ENCODE measurements at regions not wholly inside any gene's neighbourhood (a gene's known extent, or its start where the extent isn't known, plus 50 kb on each side); places are given as distances from the start of the nearest gene placed in this dataset.
"Not testable (repeated sequence)": the region's sequence is repeated elsewhere in the genome, so short reads cannot be mapped to it uniquely, and the experiment has no call there.

DNA sequence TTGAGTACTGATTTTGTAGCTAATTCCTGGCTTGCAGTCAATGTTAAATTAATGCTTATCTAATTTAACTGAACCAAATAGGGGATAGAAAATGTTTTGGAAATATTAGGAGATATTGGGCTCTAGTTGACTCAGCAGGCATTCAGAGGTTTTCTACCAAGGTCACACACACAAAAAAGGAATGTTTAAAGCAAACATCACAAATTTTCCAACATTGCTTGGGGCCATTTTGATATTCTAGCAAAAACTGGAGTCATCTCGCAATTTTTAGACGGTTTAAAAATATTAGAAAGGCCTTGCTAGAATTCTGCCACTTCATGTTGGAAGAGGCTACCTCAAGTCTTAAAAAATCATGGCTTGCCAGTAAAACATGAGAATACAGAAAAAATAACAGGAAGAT, 2082.1 kb upstream of the RAG2 start:
- Mint-ChIP-seq H3K4me1 (no peaks in the 10 kb centered on the region), H3K4me3 (no peak overlapping the region), H3K9me3 (peaks cover 6% of the 10 kb centered on the region), H3K36me3 (no peaks in the 10 kb centered on the region), H3K27ac (no peak overlapping the region), H3K27me3 (no peaks in the 10 kb centered on the region)
- DNase-seq (ENCODE audit: low spot score in 2 of 2) (no peak), ATAC-seq (ENCODE audit: low read depth) (no peak)

DNA sequence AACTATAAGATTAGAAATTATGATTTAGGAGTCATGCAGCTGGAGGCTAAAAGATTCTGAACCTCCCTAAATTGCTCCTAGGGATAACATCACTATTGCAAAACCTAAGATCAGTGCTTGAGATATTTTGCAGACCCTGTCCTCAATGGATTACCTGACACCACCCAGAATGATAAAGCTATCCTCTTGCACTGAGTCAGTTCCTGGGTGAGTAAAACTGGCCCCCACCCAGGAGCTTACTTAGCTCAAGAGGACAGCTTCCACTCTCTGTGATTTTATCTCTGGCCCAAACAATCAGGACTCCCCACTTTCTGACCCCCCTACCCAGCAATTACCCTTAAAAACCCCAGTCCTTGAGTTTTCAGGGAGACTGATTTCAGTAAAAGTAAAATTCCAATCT, 2074.4 kb upstream of the RAG2 start:
- H3K9me3 Mint-ChIP-seq, result peaks cover 13% of the 10 kb centered on the region
- DNase-seq (ENCODE audit: low spot score in 2 of 2) (no peak), ATAC-seq (ENCODE audit: low read depth) (no peak)
- no peak overlapping the region for H3K4me3 Mint-ChIP-seq
- no peaks in the 10 kb centered on the region for H3K27me3 Mint-ChIP-seq
- H3K4me1 Mint-ChIP-seq, result no peaks in the 10 kb centered on the region
- no peaks in the 10 kb centered on the region for H3K36me3 Mint-ChIP-seq
- H3K27ac Mint-ChIP-seq, result no peak overlapping the region

DNA sequence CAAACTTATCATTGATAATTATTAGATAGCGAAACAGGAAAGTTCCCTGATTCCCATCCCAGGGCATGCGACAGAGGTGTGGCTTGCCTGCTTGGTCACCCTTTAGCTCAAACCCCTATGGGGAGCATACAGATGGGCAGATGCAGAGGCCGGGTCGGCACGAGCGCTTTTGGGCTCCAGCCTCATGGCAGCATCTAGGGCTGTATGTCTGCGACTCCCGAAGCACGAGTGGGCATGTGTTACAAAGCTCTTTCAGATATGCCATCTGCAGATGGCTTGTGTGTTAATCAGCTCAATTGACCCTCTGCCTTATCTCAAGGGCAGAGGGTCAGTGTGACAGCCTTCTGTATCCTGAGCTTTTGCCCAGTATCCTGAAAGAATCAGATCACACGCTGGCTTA, 2069.3 kb upstream of the RAG2 start:
- Mint-ChIP-seq H3K27me3 (no peaks in the 10 kb centered on the region), H3K4me3 (no peak overlapping the region), H3K27ac (no peak overlapping the region), H3K4me1 (no peaks in the 10 kb centered on the region), H3K36me3 (no peaks in the 10 kb centered on the region), H3K9me3 (peaks cover 3% of the 10 kb centered on the region)
- no peak for ATAC-seq (ENCODE audit: low read depth)
- DNase-seq (ENCODE audit: low spot score in 2 of 2), result no peak

DNA sequence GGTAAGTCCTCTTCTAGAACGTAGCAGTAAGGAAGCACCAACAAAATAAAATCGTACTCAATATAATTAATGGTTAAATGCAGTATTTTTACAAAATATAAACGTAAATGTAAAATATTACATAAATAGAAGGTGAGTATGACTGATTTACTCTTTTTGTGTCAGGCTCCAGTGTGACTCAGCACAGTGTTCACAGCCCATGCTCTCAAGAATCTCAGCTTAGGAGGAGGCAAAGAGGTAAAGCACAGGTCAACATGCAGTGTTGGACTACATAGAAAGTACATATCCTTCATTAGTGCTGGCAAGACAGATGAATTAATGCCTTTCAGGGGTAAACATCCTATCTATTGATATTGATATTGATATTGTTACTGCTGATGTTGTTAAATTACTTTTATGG, 2050.6 kb upstream of the RAG2 start:
- H3K36me3 Mint-ChIP-seq, result no peaks in the 10 kb centered on the region
- H3K4me1 Mint-ChIP-seq, result no peaks in the 10 kb centered on the region
- peaks cover 2% of the 10 kb centered on the region for H3K9me3 Mint-ChIP-seq
- no peak for ATAC-seq (ENCODE audit: low read depth)
- H3K27me3 Mint-ChIP-seq, result no peaks in the 10 kb centered on the region
- no peak overlapping the region for H3K4me3 Mint-ChIP-seq
- DNase-seq (ENCODE audit: low spot score in 2 of 2), result no peak
- no peak overlapping the region for H3K27ac Mint-ChIP-seq

DNA sequence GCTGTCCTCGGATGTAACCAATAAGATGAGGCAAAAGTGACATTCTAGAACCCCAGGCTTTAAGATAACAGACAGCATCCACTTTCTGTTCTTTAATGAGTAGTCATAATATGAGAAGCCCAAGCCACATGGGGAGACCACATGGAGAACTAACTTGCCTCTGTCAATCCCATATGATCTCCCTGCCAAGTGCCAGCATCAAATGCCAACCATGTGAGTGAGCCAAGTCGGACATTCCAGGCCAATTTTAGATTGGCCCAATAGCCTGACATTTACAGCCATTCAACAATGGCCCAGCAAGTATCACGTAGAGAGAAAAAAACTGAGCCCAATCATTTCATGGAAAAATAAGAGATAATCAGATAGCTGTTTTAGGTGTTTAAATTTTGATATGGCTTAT, 2048.3 kb upstream of the RAG2 start:
- no peak overlapping the region for H3K4me3 Mint-ChIP-seq
- no peaks in the 10 kb centered on the region for H3K36me3 Mint-ChIP-seq
- no peaks in the 10 kb centered on the region for H3K27me3 Mint-ChIP-seq
- DNase-seq (ENCODE audit: low spot score in 2 of 2) (no peak), ATAC-seq (ENCODE audit: low read depth) (no peak)
- no peaks in the 10 kb centered on the region for H3K4me1 Mint-ChIP-seq
- H3K27ac Mint-ChIP-seq, result no peak overlapping the region
- H3K9me3 Mint-ChIP-seq, result peaks cover 3% of the 10 kb centered on the region

DNA sequence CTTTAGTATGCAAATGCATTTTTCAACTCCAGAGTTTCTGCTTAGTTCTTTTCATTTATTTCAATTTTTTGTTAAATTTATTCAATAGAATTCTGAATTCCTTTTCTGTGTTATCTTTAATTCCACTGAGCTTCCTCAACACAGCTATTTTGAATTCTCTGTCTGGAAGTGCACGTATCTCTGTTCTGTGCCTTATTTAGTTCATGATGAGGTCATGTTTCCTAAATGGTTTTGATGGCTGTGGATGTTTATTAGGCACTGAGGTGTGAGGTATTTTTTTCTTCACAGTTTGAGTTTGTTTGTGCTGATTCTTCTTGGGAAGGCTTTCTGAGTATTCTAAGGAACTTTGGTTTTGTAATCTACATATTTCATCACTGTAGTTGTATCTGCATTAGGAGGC, 2042.8 kb upstream of the RAG2 start:
- DNase-seq (ENCODE audit: low spot score in 2 of 2) (no peak), ATAC-seq (ENCODE audit: low read depth) (no peak)
- Mint-ChIP-seq H3K27ac (no peak overlapping the region), H3K9me3 (peaks cover 18% of the 10 kb centered on the region), H3K36me3 (no peaks in the 10 kb centered on the region), H3K4me1 (no peaks in the 10 kb centered on the region), H3K27me3 (no peaks in the 10 kb centered on the region), H3K4me3 (no peak overlapping the region)

DNA sequence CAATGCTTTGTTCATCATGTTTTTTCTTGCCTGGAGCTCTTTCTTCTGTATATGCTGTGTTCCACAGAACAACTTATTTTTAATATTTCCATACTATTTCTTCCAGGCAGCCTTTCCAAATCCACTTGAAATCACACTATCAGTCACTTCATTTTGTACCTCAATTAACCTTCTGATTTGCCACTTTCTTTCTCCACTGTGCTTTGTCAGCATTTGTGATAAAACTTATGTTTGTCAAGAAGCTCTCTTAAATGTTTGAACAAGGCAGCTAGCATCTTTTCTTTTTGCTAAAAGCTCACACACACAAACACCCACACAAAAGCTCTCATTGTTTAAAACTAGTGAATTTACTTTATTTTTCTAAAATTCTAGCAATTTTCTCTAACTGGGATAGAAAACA, 2014.7 kb upstream of the RAG2 start:
- H3K27ac Mint-ChIP-seq, result no peak overlapping the region
- H3K4me1 Mint-ChIP-seq, result no peaks in the 10 kb centered on the region
- peaks cover 13% of the 10 kb centered on the region for H3K9me3 Mint-ChIP-seq
- no peak for DNase-seq (ENCODE audit: low spot score in 2 of 2)
- H3K27me3 Mint-ChIP-seq, result no peaks in the 10 kb centered on the region
- H3K36me3 Mint-ChIP-seq, result no peaks in the 10 kb centered on the region
- no peak for ATAC-seq (ENCODE audit: low read depth)
- no peak overlapping the region for H3K4me3 Mint-ChIP-seq

DNA sequence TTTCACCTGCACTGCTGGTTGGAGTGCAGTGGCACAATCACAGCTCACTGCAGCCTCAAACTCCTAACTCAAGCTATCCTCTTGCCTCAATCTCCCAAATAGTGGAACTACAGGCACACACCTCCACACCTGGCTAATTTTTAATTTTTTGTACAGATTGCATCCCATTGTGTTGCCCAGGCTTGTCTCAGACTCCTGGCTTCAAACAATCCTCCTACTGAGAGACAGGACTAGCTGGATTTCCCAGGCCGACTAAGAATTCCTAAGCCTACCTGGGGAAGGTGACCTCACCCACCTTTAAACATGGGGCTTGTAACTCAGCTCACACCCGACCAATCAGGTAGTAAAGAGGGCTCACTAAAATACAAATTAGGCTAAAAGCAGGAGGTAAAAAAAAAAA, 2003.3 kb upstream of the RAG2 start:
- H3K9me3 Mint-ChIP-seq; H3K27ac Mint-ChIP-seq; H3K27me3 Mint-ChIP-seq; H3K4me3 Mint-ChIP-seq; H3K4me1 Mint-ChIP-seq; DNase-seq (ENCODE audit: low spot score in 2 of 2); H3K36me3 Mint-ChIP-seq; ATAC-seq (ENCODE audit: low read depth): not testable (repeated sequence)

DNA sequence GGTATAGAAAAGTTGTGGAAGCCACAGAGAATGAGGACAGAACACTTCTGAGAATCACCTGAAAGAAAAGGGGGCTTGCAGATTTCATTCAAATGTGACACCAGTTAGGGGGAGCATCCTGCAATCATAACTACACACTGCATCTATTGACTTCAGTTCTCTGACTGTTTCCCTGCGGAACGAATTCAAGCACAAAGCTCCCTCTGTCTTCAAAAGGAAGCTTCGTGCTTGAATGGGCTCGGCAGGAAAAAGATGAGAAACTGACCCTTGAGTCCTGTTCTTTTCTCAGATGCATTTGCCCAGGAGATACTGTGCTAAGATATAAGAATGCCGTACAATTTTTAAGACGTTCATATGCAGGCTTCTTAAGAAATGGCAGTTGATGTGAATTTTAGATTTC, 2000.4 kb upstream of the RAG2 start:
- DNase-seq (ENCODE audit: low spot score in 2 of 2) (no peak), ATAC-seq (ENCODE audit: low read depth) (no peak)
- H3K9me3 Mint-ChIP-seq, result peaks cover 2% of the 10 kb centered on the region
- no peaks in the 10 kb centered on the region for H3K4me1 Mint-ChIP-seq
- H3K4me3 Mint-ChIP-seq, result no peak overlapping the region
- no peak overlapping the region for H3K27ac Mint-ChIP-seq
- no peaks in the 10 kb centered on the region for H3K36me3 Mint-ChIP-seq
- no peaks in the 10 kb centered on the region for H3K27me3 Mint-ChIP-seq

DNA sequence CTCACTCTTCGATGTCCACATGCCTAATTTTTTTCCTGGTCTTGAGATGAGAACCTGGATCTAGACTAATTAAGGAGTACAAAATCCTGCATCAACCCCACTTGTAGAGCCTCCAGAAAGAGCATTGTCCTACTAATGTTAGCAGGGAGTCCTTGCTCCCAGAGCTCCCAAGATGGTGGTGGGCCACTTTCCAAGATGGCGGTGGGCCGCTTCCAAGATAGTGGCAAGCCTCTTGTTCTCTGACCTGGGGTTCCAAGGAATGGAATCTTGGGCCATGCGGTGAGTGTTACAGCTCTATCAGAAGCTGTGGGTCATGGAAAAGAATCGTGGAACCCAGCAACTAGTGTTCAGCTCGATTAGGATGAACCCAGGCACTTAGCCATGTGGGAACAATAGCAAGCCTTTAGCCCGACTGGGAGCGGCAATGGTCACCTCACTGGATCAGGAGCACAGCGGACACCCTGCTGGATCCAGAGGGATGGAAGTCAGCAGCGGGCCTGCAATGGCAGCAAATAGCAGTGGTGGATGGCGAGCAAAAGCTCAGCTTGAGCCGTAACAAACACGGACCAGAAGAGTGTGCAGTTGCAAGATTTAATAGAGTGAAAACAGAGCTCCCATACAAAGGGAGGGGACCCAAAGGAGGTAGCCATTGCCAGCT, 1997.5 kb upstream of the RAG2 start:
- H3K9me3 Mint-ChIP-seq; H3K27ac Mint-ChIP-seq; DNase-seq (ENCODE audit: low spot score in 2 of 2); H3K4me1 Mint-ChIP-seq; H3K4me3 Mint-ChIP-seq; H3K36me3 Mint-ChIP-seq; H3K27me3 Mint-ChIP-seq; ATAC-seq (ENCODE audit: low read depth): not testable (repeated sequence)

DNA sequence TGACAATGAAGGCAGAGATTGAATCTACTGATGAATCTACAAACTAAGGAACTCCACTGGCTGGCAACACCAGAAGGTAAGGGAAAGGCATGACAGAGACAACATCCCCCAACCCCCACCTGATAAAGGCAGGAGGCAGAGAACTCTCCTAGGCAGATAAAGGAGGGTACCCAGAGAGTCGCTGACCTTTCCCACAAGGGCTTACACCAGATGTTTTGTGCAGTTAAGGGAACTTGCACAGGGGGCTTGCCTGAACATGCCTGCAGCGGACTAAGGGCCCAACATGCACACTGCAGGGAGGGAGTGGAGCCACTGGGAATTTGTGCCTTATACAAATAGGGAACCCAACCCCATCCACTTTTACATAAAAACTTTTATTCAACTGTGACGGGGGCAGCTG, 1996.9 kb upstream of the RAG2 start:
- Mint-ChIP-seq H3K9me3 (no peaks in the 10 kb centered on the region), H3K27ac (no peak overlapping the region), H3K36me3 (no peaks in the 10 kb centered on the region), H3K27me3 (no peaks in the 10 kb centered on the region), H3K4me1 (no peaks in the 10 kb centered on the region), H3K4me3 (no peak overlapping the region)
- ATAC-seq (ENCODE audit: low read depth) (no peak), DNase-seq (ENCODE audit: low spot score in 2 of 2) (no peak)

DNA sequence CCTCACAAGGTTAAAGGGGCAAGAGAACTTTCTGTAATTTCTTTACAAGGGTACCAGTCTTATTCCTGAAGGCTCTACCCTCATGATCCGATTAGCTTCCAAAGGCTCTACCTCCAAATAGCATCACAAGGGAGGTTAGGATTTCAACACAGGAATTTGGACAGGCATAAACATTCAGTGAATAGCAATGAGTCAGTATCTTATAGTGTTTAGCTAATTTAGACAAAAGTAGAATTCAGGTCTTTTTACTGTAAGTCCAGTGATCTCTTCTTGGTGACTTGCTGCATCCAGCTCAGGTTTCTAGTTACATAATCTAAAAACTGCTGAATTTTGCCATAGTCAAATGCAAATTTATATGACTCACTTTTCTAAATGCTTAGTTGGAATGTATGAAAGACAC, 1995.6 kb upstream of the RAG2 start:
- no peaks in the 10 kb centered on the region for H3K36me3 Mint-ChIP-seq
- H3K27ac Mint-ChIP-seq, result no peak overlapping the region
- ATAC-seq (ENCODE audit: low read depth) (no peak), DNase-seq (ENCODE audit: low spot score in 2 of 2) (no peak)
- no peaks in the 10 kb centered on the region for H3K27me3 Mint-ChIP-seq
- H3K4me3 Mint-ChIP-seq, result no peak overlapping the region
- no peaks in the 10 kb centered on the region for H3K9me3 Mint-ChIP-seq
- no peaks in the 10 kb centered on the region for H3K4me1 Mint-ChIP-seq

DNA sequence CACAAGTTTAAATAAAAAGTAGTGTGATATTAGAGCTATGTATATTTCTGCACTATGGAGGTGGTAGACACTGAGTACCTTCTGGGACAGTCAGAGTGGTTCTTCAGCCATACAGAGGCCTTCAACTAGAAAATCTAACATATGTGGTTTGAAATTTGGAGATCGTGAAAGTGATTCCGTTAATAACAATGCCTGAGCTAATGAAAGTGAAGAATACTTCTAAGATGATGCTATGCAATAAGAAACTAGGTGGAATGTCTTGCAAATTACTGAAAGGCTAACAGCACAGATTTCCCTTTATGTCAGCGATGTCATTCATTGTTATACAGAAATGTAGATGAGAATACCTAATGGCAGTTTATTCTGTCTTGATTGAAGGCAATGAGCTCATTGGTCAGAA, 1984.7 kb upstream of the RAG2 start:
- peaks cover 10% of the 10 kb centered on the region for H3K9me3 Mint-ChIP-seq
- no peaks in the 10 kb centered on the region for H3K36me3 Mint-ChIP-seq
- ATAC-seq (ENCODE audit: low read depth) (no peak), DNase-seq (ENCODE audit: low spot score in 2 of 2) (no peak)
- H3K4me1 Mint-ChIP-seq, result no peaks in the 10 kb centered on the region
- H3K4me3 Mint-ChIP-seq, result no peak overlapping the region
- no peak overlapping the region for H3K27ac Mint-ChIP-seq
- no peaks in the 10 kb centered on the region for H3K27me3 Mint-ChIP-seq

DNA sequence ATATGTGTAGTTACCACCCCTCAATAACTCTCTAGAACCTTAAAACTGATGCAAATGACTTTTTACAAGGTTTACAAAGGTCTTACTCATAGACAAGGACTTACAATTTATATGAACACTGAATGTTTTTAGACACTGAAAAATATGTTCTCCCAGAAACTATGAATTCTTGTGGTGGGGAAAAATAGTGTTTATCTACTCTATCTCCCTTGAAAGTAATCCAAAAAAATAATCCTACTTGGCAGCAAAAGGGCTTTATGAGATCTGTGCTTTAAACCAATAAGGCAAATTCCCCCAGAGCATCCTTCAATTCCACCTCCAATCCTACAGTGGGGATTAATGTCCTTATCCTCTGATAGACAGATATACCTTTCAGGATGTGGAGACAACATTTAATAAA, 1984.1 kb upstream of the RAG2 start:
- Mint-ChIP-seq H3K27me3 (no peaks in the 10 kb centered on the region), H3K36me3 (no peaks in the 10 kb centered on the region), H3K4me1 (no peaks in the 10 kb centered on the region), H3K4me3 (no peak overlapping the region), H3K27ac (no peak overlapping the region), H3K9me3 (peaks cover 11% of the 10 kb centered on the region)
- no peak for DNase-seq (ENCODE audit: low spot score in 2 of 2)
- ATAC-seq (ENCODE audit: low read depth), result no peak

DNA sequence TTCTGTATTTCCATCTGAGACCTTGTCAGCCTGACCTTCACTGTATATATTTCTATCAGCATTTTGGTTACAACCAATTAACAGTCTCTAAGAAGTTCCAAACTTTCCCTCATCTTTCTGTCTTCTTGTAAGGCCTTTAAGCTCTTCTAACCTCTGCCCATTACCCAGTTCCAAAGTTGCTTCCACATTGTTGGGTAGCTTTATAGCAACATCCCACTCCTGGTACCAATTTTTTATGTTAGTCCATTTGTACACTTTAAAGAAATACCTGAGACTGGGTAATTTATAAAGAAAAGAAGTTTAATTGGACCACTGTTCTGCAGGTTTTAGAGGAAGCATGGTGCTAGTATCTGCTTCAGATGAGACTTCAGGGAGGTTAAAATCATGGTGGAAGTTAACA, 1979.7 kb upstream of the RAG2 start:
- no peak overlapping the region for H3K27ac Mint-ChIP-seq
- H3K27me3 Mint-ChIP-seq, result no peaks in the 10 kb centered on the region

More for the DNA sequence above, 1979.7 kb upstream of the RAG2 start:
- no peak overlapping the region for H3K4me3 Mint-ChIP-seq
- no peaks in the 10 kb centered on the region for H3K36me3 Mint-ChIP-seq
- ATAC-seq (ENCODE audit: low read depth) (no peak), DNase-seq (ENCODE audit: low spot score in 2 of 2) (no peak)
- H3K9me3 Mint-ChIP-seq, result peaks cover 8% of the 10 kb centered on the region
- H3K4me1 Mint-ChIP-seq, result no peaks in the 10 kb centered on the region

Data from memory B cell (primary cell).